GM18909 (cell line): ENCODE measurements at regions not wholly inside any gene's neighbourhood (a gene's known extent, or its start where the extent isn't known, plus 50 kb on each side); places are given as distances from the start of the nearest gene placed in this dataset.
"Not testable (repeated sequence)": the region's sequence is repeated elsewhere in the genome, so short reads cannot be mapped to it uniquely, and the experiment has no call there.

Experiments
- ATAC-seq: cut with Tn5 transposase; IDR thresholded peaks from one replicate; pipeline ENCODE4 v1.9.1; 2021; ENCODE audit warnings: mild to moderate bottlenecking; ENCODE audit not compliant: unreplicated experiment, poor library complexity

GRCh38 chr2:184993746-184994145, 395.4 kb downstream of the ZNF804A start:
- ATAC-seq, result no peak

GRCh38 chr2:185006481-185006880, 408.2 kb downstream of the ZNF804A start:
- no peak for ATAC-seq

DNA sequence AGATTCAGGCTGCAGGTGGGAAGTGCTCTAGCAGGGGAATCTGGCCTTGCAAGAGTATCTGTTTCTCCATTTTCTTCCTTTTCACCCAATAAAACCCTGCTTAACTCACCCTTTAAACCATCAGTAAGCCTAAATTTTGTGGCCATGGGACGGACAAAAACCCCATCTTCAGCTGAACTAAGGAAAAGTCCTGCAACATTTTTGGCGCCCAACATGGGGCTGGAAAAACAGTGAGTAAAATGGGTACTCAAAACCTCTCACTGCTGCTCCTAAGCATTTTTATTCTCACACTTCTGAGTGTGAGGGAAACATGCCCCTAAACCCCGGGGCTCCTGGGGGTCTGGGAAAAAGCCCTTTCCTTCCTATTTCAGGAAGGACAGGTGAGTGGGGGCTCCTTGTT, 414.3 kb downstream of the ZNF804A start:
- no peak for ATAC-seq

GRCh38 chr2:185014076-185014475, 415.7 kb downstream of the ZNF804A start:
- no peak for ATAC-seq

DNA sequence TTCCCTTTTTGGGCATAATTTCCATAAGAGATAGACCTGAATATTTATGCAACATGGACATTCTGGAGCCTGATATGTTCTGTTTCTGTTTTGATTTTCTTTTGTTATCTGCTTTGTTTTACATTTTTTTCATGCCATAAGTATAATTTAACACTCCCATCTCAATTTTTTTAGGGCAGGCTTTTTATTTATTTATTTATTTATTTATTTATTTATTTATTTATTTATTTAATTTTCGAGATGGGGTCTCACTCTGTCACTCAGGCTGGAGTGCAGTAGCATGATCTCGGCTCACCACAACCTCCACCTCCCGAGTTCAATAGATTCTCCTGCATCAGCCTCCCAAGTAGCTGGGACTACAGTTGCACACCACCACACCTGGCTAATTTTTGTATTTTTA, 427.6 kb downstream of the ZNF804A start:
- not testable (repeated sequence) for ATAC-seq

DNA sequence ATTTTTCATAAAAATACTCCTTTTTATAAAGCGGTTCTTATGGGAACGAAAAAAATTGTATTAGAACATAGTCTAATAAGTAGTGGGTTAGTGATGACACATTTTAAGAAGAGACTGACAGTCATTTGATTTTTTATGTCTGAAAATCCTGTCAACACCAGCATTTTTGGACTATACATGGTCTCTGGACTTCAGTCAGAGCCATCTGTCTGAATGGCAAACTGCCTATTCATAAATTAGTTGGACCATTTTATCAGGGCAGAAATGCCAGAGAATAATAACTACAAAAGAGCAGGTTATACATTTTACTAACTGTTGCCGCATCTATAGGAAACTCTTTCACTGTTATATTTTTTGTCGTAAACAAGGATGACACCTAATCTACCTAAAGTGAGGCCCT, 437.6 kb downstream of the ZNF804A start:
- ATAC-seq, result no peak

GRCh38 chr2:185044323-185044874, 446.1 kb downstream of the ZNF804A start:
- no peak for ATAC-seq

GRCh38 chr2:185050804-185051203, 452.5 kb downstream of the ZNF804A start:
- ATAC-seq, result no peak

GRCh38 chr2:185063761-185064160, 465.4 kb downstream of the ZNF804A start:
- no peak for ATAC-seq

GRCh38 chr2:185066128-185066527, 467.8 kb downstream of the ZNF804A start:
- ATAC-seq, result no peak

GRCh38 chr2:185069107-185069506, 470.8 kb downstream of the ZNF804A start:
- ATAC-seq, result no peak

GRCh38 chr2:185074156-185074555, 475.8 kb downstream of the ZNF804A start:
- ATAC-seq, result no peak

DNA sequence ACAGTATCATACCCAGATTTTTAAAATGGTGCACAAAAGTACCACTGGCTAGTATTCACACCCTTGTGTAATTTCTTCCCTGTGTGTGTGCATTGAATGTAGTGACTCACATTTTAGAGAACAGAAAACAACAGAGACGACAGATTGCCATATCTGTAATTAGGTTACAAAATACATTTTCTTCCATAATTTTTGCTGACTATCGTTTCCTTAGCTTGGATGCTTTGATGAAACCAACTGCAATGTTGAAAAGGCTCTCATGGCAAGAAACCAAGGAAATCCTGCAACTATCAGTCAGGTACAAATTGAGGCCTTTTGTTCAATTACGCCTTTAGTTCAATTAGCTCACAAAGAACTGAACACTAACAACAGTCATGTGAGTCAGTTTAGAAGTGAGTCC, 484.4 kb downstream of the ZNF804A start:
- ATAC-seq, result no peak

- no peak for ATAC-seq
These were observed 510.3 kb downstream of the ZNF804A start for GRCh38 chr2:185108588-185108987.

DNA sequence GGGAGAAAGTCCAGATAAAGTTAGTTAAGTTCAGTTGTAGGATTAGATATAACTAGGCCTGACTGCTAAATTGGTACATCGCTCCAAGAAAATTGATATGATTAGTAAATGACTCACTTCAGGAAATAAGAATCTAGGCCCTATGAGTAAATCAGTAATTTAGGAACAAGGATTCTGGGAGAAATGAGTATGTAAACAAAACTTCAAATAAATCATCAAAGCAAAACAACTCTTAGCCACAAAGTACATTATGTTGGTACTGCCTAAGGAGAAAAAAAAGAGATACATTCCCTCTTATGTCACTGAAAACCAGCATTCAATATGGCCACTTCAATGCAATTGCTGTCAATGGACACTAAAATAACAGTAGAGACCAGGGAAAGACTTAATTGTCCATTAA, 529.1 kb downstream of the ZNF804A start:
- no peak for ATAC-seq

DNA sequence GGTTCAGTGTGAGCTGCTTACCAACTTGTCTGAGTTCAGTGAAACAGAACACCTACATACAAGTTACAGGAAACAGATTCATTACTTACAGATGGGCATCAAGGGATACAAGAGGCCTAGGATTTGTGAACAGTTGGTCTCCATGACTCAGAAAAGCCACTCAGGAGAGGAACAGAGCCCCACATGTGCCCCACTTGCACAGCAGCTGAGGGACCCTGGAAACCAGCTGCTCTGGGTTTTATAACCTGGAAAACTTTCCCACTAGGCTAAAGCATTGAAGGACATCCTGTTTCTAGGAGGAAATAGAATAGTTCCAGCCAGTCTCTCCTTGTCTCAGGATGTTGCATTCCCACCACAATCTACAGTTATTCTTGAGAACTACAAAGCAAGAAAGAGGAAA, 530.0 kb downstream of the ZNF804A start:
- no peak for ATAC-seq

GRCh38 chr2:185128996-185129395, 530.7 kb downstream of the ZNF804A start:
- ATAC-seq, result no peak

DNA sequence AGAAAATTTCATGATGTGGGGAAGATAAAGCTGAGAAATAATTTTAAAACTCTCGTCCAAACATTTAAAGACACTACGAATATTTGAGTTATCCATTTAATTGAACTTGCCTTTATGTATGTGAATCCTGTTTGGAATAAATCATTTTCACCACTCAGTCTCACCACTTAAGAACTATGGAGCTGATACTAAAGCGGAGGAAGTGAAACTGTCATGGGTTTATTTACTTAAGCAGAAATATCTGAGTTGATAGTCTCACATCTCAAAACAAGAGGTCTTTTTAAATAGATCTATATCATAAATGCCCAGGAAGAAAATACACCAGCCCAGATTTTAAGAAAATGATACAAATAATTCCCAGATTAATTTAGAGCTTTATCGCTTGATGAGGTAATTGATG, 532.4 kb downstream of the ZNF804A start:
- ATAC-seq, result no peak

GRCh38 chr2:185132501-185133041, 534.2 kb downstream of the ZNF804A start:
- ATAC-seq, result no peak

DNA sequence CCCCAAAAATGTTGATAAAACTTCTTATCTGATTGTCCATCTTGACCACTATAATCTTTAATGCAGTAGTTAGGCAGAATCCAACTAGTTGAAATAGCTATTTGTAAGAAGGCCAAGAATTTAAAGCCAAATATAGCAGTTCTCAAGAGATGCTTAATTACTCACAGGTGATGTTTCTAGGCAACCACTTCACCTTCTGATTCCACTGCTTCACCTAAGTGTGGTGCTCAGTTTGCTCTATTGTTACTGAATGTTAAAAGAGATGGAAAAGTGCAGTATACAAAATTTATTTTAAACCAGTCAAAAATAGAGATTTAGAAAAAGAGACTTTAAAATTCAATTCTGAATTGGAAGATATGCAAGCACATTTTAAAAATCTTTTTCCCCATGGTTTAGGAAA, 539.4 kb downstream of the ZNF804A start:
- ATAC-seq, result no peak

DNA sequence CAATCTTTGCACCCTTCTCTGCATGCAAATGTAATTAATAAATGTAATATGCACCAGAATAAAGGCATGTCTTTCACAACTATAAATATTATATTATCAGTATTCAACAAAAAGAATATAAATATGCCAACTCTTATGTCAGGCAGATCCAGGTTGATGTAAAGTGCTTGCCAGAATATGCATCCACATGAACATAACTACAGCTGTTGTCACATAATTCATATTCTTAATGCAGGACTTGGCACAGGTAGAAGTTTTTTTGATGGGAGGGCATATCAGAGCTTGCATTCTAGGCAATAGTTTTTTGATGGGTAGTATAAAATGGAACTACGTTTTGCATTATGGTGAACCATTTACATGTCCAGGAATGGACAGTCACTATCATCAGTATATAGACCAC, 544.3 kb downstream of the ZNF804A start:
- no peak for ATAC-seq

DNA sequence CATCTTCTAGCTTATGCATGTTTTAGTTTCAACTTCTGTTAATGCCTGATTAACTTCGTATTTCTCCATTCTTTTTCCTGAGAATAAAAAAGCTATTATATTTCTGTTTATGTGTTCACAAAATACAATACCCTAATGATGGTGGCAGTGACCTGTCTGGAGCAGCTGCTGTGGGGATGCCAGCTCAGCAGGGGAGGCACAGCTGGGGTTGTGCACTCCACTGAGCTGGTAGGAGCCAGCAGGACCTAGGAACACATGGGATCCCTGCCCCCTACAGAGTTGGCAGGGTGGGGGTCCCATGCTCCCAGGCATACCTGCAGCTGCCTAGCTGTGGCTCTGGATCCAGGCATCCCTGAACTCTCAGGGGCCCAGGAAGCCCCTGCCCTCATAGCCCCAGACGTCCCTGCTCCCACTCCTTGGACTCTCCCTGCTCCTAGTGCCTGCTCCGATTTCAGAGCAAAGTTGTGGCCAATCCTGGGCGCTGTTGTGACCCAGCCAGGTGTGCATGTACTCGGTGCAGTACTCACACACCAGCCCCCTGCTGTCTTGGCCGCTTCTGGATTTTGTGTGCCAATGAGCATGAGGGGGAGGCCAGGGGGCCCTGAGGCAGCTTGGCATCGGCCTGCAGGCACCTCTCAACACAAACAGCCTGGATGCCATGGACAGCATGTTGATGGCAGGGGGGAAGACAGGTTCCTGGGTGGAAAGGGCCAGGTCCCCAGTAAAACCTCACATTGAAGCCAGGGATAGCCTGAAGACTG, 546.0 kb downstream of the ZNF804A start:
- no peak for ATAC-seq
